Nephron (organoid): ENCODE measurements at regions not wholly inside any gene's neighbourhood (a gene's known extent, or its start where the extent isn't known, plus 50 kb on each side); places are given as distances from the start of the nearest gene placed in this dataset.

Source experiments
- H3K27ac Mint-ChIP-seq, 3 experiments: 2 replicates each; pipeline ENCODE4 v1.8.0; 2020; ENCODE audit warnings: mixed read lengths in 3 of 3, mild to moderate bottlenecking in 2 of 3, moderate library complexity in 1 of 3
- H3K27me3 Mint-ChIP-seq: 2 replicates; pipeline ENCODE4 v1.8.0; 2021; ENCODE audit warnings: low read depth, mild to moderate bottlenecking, moderate library complexity, mixed read lengths
- H3K36me3 Mint-ChIP-seq: 2 replicates; pipeline ENCODE4 v1.8.0; 2020; ENCODE audit warnings: low read depth, mixed read lengths
- H3K4me1 Mint-ChIP-seq: 2 replicates; pipeline ENCODE4 v1.8.0; 2020; ENCODE audit warnings: mixed read lengths
- H3K4me3 Mint-ChIP-seq, 3 experiments: 2 replicates each; pipeline ENCODE4 v1.8.0; 2020; ENCODE audit warnings: mild to moderate bottlenecking in 3 of 3, mixed read lengths in 3 of 3, moderate library complexity in 2 of 3
- H3K9me3 Mint-ChIP-seq: 2 replicates; pipeline ENCODE4 v1.8.0; 2020; ENCODE audit warnings: mixed read lengths
- TF ChIP-seq, protein P1 (sequence below), 3 experiments: fragments of 200-600 bp; sonication (generic); IDR thresholded peaks; one replicate each; pipeline ENCODE4 v1.5.0; 2021; ENCODE audit warnings: antibody characterized with exemption in 3 of 3; ENCODE audit not compliant: unreplicated experiment in 3 of 3

DNA sequence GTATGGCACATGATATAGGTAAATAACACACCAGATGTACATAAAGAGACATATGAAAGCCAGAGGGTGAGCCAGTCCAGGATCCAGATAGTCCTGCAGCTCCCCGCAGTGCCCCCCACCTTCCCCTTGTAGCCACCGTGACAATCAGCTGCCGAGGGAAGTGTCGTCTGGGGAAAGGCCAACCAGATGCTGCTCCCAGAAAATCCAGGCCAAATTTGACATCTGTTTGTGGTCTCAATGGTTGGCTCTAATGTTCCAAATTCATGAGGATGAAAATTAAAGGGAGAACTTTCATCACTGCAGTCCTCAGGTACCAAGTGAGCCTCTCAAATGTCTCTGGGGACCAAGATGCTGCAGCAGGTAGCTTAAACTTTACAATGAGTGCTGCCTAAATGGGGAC, 210.3 kb downstream of the PTEN start:
- H3K4me1 Mint-ChIP-seq, result peaks cover 28% of the 10 kb centered on the region
- no peaks in the 10 kb centered on the region for H3K9me3 Mint-ChIP-seq
- peaks cover 9% of the 10 kb centered on the region for H3K27me3 Mint-ChIP-seq
- H3K4me3 Mint-ChIP-seq, result no peak overlapping the region
- H3K36me3 Mint-ChIP-seq, result no peaks in the 10 kb centered on the region
- TF ChIP-seq, protein P1, sequence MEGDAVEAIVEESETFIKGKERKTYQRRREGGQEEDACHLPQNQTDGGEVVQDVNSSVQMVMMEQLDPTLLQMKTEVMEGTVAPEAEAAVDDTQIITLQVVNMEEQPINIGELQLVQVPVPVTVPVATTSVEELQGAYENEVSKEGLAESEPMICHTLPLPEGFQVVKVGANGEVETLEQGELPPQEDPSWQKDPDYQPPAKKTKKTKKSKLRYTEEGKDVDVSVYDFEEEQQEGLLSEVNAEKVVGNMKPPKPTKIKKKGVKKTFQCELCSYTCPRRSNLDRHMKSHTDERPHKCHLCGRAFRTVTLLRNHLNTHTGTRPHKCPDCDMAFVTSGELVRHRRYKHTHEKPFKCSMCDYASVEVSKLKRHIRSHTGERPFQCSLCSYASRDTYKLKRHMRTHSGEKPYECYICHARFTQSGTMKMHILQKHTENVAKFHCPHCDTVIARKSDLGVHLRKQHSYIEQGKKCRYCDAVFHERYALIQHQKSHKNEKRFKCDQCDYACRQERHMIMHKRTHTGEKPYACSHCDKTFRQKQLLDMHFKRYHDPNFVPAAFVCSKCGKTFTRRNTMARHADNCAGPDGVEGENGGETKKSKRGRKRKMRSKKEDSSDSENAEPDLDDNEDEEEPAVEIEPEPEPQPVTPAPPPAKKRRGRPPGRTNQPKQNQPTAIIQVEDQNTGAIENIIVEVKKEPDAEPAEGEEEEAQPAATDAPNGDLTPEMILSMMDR (IDR thresholded peaks at IDR 0.05; ENCODE audit: unreplicated experiment in 3 of 3), result no peak
- no peak overlapping the region for H3K27ac Mint-ChIP-seq

DNA sequence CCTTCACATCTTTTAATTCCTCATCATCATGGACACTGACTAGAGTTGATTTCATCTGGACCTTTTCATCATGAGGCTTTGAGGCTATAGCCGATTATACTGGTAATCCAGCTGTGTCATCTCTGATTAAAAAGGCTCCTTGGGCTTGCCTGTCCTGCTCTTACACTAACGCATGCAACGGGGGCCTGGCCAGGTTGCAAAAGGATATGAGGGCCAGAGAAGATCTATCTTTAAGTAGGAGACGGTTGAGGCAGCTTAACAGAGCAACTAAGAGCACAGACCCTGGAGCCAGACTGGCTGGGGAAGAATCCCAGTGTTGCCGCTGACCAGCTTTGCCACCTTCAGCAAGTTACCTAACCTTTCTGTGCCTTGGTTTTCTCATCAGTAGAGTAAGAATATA, 211.5 kb downstream of the PTEN start:
- H3K4me3 Mint-ChIP-seq, result no peak overlapping the region
- TF ChIP-seq, protein P1 (IDR thresholded peaks at IDR 0.05; ENCODE audit: unreplicated experiment in 3 of 3), result no peak

DNA sequence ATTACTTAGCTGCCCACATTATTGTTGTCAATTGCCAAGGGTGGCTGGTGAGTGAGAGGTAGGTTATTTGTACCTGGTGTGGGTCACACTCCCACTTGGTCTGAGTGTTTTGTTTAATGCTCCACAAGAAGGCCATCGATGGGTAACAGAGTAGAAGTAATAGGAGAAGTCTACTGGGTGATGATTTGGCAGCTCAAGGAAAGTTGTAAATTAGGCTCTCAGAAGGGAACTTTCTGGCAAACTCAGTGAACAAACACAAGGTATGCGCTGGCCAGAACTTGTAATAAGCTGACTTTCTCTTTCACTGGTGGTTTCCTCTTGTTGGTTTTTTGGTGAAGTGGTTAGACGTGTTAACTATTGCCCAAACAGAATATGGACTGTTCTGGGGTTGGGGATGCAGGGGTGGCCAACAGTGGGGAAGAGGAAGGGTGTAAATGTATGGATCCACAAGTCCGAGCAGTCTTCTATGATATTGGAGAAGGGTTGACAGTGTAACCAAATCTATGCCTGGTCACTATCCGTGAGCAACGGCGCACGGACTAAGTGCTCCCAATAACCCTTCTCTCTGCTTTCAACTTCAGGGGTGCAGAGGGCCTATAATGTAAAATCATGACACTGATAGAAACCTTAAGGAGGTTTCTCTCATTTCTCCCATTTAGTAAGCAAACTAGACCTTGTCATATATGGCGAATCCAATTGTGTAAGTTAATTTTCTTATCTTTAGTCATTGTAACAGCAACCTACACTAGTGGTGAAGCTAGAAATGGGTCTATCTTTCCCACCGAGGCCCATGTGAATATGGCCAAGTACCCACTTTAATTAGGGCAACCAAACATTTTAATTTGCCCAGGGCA, 212.8 kb downstream of the PTEN start:
- Mint-ChIP-seq H3K36me3 (no peaks in the 10 kb centered on the region), H3K4me3 (no peak overlapping the region), H3K9me3 (no peaks in the 10 kb centered on the region), H3K27me3 (peaks cover 9% of the 10 kb centered on the region), H3K4me1 (peaks cover 46% of the 10 kb centered on the region), H3K27ac (peak overlapping the region in 1 of 3 experiments; percentile 35)
- TF ChIP-seq, protein P1 (IDR thresholded peaks at IDR 0.05; ENCODE audit: unreplicated experiment in 3 of 3), result no peak

More for the DNA sequence above, 211.5 kb downstream of the PTEN start:
- Mint-ChIP-seq H3K27me3 (peaks cover 9% of the 10 kb centered on the region), H3K36me3 (no peaks in the 10 kb centered on the region), H3K4me1 (peaks cover 34% of the 10 kb centered on the region), H3K9me3 (no peaks in the 10 kb centered on the region), H3K27ac (no peak overlapping the region)

DNA sequence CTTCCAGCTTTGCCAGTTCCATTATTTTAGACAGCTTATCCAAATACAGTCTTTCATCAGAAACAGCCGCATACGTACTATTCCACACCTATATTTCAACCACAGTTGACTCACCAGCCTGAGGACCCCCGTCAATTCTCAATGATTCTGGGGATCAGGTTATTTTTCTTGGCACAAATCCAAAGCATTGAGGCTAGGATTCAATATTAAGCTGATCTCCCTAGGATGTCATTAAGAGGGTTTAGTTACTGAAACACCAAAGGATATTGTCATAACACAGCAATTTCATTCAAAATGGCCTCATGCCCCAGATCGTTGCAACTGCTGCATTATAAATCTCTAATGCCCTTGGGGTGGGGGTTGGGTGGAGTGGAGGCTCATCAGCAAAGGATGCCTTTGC, 214.6 kb downstream of the PTEN start:
- TF ChIP-seq, protein P1 (IDR thresholded peaks at IDR 0.05; ENCODE audit: unreplicated experiment in 3 of 3), result no peak
- peak overlapping the region in 2 of 3 experiments; percentile 16 to 26 for H3K27ac Mint-ChIP-seq
- H3K27me3 Mint-ChIP-seq, result peaks cover 4% of the 10 kb centered on the region
- peaks cover 51% of the 10 kb centered on the region for H3K4me1 Mint-ChIP-seq
- no peaks in the 10 kb centered on the region for H3K36me3 Mint-ChIP-seq
- no peak overlapping the region for H3K4me3 Mint-ChIP-seq
- H3K9me3 Mint-ChIP-seq, result no peaks in the 10 kb centered on the region

DNA sequence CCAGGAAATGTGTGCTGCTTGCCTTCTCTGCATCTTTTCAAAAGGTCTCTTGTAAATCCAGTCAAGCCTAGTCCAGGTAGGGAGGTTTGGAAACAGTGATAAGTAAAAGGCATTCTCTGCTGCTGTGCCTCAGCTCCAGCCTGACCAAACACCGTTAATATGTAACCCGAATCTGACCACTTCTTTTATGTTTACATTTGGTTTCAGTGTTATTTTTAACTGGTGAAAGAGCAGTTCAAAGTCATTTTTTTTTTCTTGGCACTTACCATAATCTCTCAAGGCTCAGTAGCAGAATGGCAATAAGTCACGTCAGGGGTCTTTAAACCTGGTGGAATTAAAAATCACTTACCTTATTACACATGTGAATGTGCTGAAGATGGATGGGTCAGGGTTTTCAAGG, 216.8 kb downstream of the PTEN start:
- H3K4me3 Mint-ChIP-seq, result no peak overlapping the region
- peak overlapping the region; percentile 38 to 85 (median 70) for H3K27ac Mint-ChIP-seq
- TF ChIP-seq, protein P1 (IDR thresholded peaks at IDR 0.05; ENCODE audit: unreplicated experiment in 3 of 3), result no peak
- H3K9me3 Mint-ChIP-seq, result no peaks in the 10 kb centered on the region
- peaks cover 47% of the 10 kb centered on the region for H3K4me1 Mint-ChIP-seq
- H3K27me3 Mint-ChIP-seq, result no peaks in the 10 kb centered on the region
- no peaks in the 10 kb centered on the region for H3K36me3 Mint-ChIP-seq
